Fibroblast of skin of right quadriceps (primary cell): ENCODE measurements at regions not wholly inside any gene's neighbourhood (a gene's known extent, or its start where the extent isn't known, plus 50 kb on each side); places are given as distances from the start of the nearest gene placed in this dataset.

ENCODE experiments used
- DNase-seq: peaks from one replicate; pipeline ENCODE4 v3.0.0-alpha.2; 2013

DNA sequence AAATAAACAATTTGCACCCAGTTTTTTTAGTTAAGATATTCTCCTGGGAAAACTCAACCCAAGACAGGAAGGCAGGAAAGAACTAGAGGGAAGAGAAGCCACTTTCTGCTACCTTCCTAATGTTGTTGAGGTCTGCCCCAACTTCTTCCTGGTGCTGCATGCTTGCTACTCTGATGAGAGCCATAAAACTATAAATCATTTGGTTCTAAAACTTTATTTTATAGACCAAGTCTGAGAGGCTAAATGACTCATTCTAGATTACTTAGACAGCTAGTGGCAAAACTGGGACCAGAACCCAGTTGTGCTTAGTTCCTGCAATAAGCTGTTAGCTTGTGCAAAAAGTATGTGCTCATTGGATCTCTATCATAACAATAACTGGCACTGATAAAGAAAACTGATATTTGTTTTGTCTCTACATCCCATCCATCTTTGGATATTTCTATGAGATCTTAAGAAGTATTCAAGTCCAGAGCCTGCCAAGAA, 344.9 kb upstream of the SLC14A2 start:
- DNase-seq: peak; percentile 47

DNA sequence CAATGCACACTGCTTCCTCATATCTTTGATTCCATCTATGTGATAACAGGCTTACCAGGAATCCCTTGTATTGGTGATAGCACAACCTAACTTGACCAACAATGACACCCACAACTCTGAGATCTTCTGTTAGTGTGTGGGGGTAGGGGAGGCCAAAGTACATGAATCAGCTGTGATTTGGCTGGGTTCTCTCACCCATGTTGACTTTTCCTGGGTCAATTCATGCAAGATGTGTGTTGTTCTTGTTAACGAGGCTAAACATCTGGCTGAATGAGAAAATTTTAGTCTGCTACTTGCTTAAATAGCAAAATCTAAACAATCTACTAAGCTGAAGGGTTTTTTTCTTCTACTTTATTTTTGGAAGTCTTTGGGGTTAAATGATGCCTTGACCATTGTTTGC, 341.2 kb upstream of the SLC14A2 start:
- DNase-seq: no peak

DNA sequence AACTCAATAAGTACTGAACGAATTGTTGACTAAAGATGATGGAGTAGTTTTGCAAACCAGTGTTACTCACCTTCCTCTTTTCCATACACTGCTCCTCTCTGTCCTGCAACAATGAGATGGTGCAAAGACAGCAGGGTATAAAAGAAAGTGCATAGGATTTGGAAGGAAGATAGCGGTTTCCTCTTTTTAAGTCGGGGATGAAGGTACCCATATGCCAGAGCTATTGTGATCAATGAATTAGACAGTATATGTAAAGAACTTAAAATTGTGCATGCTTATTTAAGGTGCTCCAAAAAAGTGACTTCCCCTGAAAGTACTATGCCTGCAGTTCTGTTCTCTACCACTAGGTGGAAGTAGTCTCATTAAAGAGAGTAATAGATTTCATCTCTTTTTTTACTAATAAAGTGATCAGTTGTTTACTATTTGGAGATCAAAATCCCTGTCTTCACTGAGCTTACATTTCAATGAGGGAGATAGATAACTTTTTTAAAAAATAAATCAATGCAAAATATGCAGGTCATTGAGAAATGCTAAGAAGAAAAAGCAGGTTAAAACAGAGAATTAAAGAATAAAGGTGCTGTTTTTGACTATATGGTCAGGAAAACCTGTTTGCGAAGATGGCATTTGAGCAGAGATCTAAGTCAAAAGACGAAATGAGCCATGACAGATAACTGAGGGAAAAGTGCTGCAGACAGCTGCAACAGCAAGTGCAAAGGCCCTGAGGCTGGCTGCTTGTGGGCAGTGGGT, 339.7 kb upstream of the SLC14A2 start:
- DNase-seq: peak; percentile 28

DNA sequence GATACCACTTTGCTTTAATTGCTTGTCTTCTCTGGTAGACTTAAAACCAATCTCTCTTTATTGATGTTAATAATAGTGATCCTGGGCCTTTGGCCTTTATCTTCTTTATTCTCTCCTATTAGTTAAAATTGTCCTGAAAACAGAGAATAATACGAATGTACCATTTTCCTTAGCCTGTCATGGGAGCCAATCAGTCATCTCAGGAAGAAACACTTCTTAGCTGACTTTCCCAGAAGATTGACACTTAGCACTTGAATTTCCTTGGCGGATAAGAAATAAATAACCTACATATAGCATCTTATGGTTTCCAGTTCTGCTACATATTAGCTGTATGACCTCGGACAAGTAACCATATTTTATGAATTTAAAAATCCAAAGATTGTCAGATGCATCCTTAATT, 338.4 kb upstream of the SLC14A2 start:
- no peak for DNase-seq

DNA sequence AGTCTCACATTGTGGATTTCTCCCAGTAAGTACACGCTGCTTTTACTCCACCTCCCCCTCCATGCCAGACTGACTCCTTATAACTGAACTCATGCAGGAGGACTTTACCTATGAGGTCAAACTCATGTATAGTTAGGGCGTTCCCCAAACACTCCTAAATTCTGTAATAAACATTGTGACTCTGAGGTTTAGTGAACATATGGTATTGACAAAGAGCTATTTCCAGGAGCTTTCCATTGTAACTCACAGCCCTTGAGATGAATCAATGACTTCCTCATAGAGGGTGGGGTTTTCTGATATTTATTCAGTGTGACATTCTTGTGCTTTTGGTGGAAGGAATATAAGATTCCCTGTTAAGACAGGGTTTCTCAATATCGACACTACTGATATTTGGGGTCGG, 337.4 kb upstream of the SLC14A2 start:
- no peak for DNase-seq

DNA sequence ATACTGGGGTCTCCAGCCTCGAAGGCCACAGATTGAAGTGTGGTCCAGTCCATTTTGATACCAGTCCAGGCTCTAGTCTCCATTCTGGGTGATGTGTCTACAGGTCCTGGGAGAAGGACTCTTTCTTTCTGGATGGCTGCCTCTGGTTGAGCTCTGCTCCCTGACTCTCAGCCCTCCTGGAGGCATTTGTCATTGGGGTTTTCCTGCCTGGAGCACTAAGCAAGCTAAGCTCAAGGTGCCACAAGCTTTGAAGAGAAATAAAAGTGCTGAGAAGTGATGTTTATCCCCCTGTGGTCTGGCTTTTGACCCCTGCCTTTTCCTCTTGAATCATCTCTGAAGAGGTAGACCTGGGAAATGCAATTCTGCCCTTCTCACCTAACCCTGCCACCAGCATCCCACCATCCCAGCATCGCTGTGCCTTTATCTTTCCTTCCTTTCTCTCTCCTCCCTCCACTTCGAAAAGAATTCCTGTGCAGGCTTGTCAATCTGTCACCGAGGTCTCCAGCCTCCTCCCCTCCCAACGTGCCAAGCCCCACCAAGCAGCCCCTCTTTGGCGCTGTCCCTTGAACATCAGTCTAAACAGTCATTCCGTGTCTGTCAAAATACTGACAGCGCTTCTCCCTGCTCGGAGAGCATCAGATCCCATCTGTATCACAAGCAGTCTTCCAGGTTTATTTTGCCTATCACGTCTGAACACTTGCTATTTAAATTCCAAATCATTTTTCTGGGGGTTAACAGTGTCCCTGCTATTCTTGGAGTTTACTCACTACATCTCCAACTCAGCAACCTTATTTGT, 334.6 kb upstream of the SLC14A2 start:
- no peak for DNase-seq

DNA sequence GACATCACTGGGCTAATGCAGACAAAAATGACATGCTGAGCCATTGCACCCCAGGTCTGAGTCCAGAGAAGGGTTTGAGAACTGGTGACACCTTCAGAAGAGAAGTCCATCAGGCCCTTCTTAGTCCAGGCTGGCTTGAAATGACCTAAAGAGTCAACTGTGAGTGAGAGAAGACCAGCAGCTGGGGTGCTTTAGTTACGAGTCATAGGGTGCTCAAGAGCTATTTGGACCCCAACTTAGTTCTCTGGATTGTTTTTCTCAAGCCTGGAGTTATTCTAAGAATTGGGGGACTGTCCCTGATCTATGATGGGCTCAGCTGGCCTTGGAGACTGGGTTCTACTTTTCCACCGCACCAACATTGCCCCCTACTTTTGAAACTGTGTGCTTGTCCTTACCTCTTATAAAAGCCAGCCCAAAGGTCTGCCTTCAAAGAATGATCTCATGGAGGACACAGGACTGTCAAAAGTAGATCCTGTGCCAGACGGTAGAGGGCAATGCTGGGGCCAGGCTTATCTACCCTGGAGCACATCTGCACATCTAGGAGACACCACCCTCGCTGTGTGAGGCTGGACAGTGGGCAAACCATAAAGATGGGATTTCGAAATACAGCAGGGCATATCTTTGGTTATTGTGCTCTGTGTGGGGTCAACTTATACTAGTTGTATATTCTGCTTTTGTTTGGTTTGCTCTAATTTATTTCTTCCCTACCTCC, 333.0 kb upstream of the SLC14A2 start:
- DNase-seq: no peak

DNA sequence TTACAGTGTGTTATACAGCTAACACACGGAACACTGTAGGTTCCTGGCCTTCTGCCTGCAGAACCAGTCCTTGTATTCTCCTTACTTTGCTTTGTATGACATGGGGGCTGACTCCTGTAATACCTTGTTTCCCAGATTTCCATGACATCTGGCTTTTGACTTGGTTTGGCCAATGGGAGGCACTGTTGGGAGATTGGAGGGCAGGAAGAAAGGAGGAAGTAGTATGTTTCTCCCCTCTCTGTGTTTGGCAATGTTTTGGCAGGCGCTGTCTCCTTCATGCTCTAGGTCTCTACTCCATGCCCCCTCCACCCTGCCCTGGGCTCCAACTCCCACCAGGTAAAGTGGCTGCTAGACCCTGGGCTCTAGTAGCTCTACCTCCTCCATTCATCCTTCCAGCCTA, 331.1 kb upstream of the SLC14A2 start:
- DNase-seq: no peak

DNA sequence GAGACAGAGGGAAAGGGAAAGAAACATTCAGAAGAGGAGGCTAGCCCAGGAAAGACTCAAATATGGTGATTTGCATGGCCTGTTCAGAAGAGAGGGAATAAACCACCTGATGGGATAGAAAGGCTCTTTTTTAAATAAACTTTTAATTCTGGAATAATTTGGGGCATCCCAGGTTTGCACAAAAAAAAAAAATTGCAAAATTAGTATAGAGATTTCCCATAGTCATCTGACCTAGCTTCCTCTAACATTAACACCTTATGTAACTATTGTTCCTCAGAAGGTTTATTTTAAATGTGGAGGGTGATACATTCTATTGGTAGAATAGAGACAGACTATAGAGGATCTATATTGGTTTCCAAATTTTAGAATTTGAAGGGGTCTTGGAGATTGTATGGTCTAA, 330.4 kb upstream of the SLC14A2 start:
- no peak for DNase-seq

DNA sequence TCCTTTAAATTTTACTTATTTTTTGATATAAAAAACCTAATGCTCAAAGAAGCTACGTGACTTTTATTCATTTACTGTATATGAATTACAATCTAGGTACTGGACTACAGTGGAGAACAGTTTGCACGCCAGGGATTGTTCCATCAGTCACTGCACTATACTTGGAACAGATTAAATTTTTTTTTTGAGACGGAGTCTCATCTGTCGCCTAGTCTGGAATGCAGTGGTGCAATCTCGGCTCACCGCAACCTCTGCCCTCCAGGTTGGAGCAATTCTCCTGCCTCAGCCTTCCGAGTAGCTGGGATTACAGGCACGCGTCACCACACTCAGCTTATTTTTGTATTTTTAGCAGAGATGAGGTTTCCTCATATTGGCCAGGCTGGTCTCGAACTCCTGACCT, 330.0 kb upstream of the SLC14A2 start:
- DNase-seq: no peak

DNA sequence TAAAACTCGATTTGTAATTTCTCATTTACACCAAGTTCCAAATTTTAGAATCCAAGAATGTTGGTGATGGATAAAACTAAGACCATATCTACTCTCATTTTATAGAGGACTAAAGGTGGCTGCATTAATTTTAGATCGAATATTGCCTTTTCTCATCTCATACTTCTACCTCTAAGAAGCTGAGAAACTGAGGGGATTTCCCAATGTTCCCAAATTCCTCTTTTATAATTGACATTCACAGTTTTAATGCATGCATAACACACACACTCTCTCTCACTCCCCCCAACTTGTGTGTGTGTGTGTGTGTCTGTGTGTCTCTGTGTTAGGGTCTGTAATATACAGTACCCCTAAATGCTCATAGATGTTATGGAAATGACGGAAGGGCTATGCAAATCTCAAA, 328.8 kb upstream of the SLC14A2 start:
- DNase-seq: no peak

DNA sequence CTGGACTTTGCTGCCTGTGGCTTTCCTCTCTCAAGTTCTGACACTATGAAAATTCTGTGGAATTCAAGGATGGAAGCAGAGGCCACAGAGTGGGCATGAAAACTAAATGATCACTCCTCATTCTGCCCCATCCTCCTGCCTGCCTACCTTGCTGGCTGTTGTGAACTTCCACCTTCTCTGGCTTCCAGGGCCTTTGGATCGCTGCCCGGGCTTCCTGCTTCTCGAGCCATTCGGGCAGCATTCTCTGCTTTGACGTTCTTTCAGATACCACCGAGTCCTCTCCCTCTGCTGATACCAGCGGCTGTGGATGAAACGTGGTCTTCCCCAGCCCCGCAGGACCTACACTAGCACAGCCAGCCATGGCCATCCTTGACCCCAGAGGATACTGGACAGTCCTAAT, 327.7 kb upstream of the SLC14A2 start:
- no peak for DNase-seq

DNA sequence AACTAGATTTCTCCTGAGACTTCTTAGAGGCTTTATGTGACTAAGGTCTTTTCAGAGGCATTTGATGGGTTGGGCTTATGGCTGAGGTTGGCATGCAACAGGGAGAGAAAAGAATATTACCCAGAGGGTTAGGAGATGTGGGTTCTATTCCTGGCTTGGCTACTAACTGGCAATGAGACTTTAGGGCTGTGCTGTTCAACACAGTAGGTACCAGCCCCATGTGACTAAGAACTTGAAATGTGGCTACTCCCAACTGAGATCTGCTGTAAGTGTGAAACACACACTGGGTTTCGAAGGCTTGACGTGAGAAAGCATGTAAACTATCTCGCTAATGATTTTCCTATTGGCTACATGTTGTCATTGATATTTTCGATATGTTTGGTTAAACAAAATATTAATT, 324.9 kb upstream of the SLC14A2 start:
- DNase-seq: no peak

DNA sequence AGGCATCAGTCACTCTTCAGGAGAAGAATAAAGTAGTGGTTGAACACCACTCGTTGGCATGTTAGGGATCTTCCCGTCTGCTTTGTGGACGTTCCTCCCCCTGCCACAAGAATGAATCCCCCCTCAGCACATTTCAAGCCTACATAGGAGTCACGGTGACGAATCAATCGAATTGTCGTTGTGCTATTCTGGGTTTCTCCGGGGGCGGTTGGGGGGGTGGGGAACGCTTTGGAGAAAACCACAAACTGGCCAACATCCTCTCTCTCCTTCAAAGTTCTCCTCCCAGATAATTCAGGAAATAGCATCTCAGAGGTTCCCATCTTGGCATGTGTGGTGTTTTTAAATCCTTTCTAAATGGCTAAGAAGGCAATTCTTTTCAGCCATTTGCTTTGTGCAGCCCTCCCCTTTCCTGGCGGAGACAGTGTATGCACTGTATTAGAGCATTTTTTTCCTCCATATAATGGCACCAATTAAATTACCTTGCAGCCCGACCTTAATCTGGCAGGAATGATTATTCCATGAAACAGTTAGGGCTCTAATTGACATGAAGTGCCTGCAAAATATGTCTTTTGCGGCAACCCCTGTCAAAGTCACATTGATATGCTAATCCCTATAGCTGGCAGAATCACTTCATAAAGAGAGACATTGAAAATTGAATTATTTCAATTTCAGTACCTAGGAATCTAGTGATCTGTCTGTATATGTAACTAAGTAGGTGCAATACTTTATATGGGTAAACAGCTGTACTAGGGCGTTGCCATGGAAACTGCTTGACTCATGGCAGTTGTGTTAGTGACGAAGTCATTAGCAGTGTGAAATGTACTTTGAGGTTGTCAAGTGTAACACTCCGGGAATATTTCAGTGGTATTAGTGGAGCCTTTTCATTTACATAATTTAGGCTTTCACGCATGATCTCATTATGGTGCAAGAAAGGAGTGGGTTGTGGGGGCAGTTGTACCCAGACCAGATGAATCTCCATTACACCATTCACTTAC, 323.4 kb upstream of the SLC14A2 start:
- peak; percentile 65 for DNase-seq

DNA sequence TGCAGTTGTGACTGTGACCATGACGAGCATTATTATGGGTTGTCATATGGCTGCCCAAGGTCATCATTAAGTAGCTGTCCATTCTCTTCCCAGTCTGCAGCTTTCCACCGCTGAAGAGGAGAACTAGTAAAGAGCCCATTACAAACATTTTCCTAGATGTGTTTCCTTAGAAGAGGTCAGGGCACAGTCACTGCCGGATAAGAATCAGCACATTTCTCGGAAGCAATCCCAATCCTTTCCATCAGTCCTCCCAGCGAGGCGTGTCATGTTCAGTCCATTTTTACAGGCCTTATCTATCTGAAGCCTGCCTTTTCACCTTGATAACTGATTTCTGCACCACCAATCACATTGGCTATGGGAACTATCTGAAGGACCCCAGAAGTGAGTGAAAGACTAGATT, 319.9 kb upstream of the SLC14A2 start:
- DNase-seq: no peak

DNA sequence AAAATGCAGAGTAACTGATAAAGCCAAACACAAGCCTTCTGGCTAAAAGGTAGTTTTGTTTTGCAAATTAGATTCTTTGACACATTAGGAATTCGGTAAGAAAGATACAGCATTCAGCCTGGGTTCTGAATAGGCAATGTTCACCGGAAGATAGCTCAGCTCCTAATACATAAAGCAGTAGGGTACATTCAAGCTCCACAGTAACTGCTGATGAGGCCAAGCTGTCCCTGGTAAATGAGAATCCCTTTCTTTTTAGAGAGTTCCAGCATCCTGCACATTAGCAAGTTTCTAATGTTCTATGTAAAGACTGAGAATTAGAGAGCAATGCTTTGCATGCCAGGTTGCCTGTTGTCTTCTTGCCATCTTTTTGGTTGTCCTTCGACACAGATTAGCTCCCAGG, 316.3 kb upstream of the SLC14A2 start:
- DNase-seq: no peak

DNA sequence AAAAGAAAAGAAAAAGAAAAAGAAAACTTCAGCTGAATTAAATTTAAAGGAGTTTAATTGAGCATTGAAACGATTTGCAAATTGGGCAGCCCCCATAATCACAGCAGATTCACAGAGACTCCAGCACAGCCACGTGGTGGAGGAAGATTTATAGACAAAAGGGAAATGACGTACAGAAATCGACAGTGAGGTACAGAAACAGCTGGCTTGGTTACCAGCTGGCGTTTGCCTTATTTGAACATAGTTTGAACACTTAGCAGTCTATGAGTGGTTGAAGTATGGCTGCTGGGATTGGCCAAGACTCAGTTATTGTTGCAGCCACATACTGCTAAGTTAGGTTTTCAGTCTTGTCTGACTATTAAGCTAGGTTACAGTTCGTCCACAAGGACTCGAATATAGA, 312.2 kb upstream of the SLC14A2 start:
- no peak for DNase-seq

DNA sequence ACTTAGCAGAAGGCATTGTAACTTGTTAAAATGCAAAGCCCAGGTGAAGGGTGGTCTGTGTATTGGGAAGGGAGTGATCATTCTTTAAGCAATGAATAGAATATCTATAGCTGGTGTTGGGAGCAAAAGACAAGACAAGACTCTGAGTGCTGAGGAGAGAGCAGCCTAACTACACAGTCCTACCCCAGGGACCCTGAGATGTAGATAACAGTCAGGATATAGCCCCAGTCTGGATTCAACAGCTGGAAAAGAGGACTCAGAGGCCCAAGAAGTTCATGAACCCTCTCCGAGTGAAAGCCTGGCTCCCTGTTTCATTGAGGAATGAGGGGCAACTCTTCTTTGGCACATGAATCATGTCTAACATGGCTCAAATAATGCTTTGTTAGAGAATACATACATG, 310.7 kb upstream of the SLC14A2 start:
- DNase-seq: no peak

DNA sequence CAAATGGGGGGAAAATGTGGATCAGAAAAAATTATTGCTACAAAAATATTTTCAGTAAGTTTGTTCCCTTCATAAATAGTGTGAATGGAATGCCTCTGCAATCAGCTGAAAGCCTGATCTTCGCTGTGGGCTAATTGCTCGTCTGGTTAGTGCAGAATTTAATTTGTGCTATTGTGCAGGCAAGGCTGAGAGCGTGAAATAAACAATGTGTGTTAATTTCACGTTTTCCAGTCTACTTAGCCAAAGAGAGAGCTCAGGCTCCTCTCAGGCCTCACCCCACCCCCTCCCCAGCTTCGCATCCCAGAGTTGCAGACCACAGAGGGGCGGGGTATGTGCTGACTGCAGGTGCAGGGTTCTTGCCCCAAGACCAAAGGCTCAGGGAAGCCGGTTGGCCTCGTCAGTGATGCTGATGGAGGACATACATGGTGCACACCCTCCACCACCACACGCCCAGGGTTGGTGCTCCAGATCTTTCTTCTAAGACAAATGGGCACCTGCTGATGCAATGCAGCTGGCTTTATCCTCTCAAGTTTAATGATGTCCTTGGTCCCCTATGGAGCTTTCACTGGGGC, 302.6 kb upstream of the SLC14A2 start:
- no peak for DNase-seq

DNA sequence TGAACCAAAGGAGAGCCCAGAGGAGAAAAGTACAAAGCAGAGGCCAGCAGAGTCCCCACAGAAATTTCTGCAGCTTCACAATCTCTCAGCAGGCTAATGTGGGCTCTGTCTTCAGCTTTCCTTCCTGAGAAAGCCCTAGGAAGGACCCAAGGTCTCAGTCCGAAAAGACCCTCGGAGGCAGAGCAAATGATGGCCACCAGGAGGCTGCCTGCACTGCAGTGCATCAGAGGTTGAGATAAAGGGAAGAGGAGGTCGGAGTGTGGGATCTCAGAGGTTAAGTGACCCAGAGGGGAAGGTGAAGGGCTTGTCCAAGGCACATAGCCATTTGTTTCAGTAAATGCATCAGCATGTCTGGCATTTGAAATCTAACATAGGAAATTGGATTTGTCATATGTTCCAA, 299.1 kb upstream of the SLC14A2 start:
- DNase-seq: no peak

DNA sequence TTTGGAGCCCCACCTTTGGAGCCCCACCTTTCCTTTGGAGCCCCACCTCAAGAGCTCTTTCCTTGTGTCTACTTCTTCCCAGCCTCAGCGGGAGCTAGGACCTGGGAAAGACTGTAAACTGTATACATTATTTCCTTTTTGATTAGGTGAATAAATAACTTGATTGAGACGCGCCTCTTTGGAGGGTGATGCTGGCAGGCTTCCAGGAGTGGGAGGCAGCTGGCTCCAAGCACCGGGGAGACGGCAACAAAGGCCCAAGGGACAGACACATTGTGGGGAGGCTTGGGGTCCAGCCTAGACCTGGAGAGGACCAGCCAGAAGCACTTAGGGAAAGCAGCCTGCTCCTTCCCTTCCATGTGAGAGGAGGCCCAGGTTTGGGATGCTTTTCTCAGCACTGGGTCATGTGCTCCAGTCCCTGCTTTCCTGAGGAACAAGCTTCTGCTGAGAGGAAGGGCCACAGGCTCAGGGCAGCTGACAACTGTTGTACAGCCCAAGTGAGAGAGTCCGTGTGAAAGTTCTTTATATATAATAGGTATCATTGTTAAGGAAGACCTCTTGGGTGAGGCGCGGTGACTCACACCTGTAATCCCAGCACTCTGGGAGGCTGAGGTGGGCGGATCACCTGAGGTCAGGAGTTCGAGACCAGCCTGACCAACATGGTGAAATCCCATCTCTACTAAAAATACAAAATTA, 297.2 kb upstream of the SLC14A2 start:
- DNase-seq: no peak

DNA sequence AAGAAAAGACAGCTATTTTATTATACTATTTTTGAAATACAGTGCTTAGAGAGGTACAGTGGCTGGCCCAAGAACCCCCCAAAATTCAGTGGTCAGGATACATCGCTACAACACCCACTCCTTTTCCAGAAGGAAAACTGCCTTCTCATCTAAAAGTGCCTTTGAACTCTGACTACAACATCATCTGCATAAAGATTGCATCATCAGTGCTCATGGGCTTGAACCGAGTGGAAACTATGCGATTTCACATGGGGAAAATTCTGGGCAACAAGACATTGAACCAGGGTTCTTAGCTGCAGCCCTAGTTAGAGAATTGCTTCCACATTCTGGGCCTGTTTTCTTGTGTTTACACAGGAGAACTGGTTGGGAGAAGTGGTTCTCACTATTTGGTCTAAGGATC, 294.6 kb upstream of the SLC14A2 start:
- DNase-seq: peak; percentile 48
